HG02970 (cell line): ENCODE measurements at regions not wholly inside any gene's neighbourhood (a gene's known extent, or its start where the extent isn't known, plus 50 kb on each side); places are given as distances from the start of the nearest gene placed in this dataset.

Source experiments
- ATAC-seq: cut with Tn5 transposase; IDR thresholded peaks from one replicate; pipeline ENCODE4 v1.9.1; 2021; ENCODE audit warnings: mild to moderate bottlenecking, moderate library complexity, moderate number of reproducible peaks; ENCODE audit not compliant: unreplicated experiment, low FRiP score

DNA sequence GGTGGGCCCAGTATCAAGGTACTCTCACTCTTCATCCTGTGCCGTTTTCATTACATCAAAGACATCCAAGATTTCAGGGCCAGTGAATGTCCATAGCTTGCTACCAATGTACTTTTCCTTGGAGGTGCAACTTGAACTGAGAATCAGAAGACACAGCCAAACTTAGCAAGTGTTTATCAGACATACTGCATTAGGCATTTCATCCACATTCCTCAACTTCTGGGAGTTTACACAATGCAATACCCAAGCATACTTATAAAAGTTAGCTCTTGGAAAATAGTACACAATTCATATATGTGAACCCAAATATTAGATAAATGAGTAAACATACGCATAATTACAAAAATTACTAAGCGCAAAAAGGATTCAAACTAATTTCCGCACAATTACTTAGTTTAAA is 216.3 kb upstream of the RHOBTB1 start:
- no peak for ATAC-seq

DNA sequence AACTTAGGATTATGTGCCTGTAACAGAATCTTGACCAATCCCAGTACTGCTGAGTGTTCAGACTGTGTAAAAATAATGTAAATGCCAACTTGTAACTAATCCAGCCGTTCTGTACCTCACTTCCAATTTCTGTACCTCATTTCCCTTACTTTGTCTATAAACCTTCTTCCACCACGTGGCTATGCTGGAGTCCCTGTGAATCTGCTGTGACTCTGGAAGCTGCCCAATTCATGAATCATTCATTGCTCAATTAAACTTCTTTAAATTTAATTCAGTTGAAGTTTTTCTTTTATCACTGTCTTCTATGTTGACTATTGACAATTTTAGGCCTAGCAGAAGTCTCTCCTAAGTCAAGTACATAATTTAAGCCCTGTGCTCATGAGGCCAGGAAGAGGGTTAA is 215.3 kb upstream of the RHOBTB1 start:
- ATAC-seq: no peak

DNA sequence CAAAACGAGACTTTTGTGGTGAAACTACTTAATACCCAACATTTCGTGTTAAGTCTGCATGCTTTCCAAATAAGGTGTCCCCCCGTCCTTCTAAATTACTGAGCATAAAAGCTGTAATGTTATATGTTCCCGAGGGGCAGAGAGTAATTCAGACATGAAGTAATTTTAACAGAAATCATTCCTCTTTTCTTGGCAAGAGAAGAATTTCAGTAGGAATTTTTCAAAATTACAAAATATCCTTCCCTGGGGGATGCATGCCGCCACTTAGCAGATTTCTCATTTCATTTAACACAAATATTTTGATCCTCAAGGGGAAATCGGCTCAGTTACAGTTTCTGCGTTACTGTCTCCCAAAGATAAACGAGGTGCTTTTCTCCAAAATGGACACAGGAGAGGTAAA is 213.2 kb upstream of the RHOBTB1 start:
- ATAC-seq: no peak

DNA sequence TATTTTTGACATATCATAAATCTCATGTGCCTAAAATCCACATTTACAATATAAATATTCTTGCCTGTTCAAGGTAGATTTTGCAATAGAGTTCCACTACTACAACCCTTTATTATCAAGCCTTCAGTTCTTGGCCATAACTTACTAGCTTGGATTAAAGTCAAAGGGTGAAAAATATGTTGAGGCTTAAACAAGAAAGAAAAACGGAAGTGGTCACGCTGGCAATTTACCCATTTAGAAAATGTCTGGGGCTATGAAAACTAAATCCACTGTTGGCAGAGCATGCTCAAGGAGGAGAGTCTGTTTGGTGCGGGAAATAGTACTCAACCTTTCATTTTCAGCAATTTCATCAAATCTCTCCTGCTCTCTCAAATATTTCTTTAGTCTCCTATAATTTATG is 209.8 kb upstream of the RHOBTB1 start:
- no peak for ATAC-seq

DNA sequence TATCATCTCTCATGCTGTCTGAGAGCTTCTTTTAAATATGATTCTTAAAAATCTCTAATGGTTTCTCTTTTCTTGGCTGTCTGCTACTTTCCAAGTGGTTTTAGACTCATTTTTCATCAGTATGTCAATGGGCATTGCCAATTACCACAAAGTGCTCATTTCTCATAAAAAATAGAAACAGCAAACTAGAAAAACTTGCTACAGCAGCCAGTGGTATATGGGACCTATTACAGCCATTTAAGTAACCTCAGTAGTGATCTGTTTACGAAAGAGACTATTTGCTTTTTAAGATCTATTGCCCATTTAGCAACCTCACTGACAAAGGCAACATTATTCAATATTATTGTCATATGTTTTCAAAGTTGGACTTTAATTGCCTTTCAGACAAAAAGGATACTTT is 207.1 kb upstream of the RHOBTB1 start:
- no peak for ATAC-seq

DNA sequence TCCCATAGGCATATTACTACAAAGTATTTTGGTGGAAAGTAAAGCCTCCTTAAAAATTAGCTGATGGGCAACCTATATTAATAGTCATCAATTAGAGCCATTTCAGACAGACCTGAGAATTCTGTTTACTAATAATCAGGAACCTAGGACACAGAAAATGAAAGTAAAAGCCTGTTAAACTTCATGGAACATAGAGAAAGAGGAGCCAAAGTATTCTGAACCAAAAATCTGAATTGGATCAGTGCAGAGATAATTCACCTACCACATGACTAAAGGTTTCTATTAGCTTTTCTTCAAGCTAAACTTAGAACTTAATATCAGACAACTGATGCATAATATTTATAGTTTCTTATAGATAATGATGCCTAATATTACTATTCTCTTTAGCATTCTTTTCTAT is 204.5 kb upstream of the RHOBTB1 start:
- no peak for ATAC-seq

DNA sequence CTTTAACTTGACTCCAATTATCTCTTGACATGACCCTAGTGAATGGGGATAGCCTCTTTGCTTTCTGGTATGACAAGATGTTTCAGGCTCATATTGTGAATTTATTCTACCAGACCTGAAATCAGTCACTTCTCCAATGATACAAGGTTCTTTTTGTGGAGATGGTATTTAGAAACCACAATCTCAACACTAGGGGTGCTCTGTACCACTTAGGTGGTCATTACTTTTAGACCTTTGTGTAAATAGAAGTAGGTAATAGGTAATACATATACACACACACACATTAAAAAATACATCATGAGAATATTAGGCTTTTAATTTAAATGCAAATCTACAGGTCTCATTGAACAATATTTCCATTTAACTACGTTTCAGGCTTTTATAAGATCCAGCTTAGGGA is 199.0 kb upstream of the RHOBTB1 start:
- no peak for ATAC-seq

DNA sequence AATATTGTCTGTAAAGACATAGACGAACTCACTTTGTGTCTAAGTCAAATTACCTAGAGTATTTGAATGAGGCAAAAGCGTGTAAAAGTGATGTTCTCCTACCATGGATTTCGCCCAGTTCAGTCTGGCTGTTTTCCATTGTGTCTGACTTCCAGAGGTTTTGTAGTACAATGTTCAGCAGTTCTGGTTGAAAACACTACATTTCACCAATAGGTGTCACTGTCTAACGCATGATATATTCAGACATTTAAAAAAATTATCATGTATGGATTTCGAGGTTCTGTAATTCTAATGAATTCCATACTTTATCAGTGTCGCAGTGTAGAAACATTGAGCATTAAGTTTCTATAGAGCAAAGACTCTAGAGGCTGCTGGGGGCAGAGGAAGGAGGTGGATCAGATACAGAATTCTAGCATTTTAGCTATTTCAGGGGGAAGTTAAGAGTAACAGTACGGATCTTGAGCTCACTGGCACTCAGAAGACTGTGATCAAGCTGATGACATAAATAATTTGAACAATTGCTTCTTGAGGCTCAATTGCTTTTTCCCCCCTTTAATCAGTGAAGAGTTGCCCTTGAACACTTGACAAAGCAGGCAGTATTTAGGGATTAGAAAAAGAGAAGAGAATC is 196.9 kb upstream of the RHOBTB1 start:
- ATAC-seq: no peak

DNA sequence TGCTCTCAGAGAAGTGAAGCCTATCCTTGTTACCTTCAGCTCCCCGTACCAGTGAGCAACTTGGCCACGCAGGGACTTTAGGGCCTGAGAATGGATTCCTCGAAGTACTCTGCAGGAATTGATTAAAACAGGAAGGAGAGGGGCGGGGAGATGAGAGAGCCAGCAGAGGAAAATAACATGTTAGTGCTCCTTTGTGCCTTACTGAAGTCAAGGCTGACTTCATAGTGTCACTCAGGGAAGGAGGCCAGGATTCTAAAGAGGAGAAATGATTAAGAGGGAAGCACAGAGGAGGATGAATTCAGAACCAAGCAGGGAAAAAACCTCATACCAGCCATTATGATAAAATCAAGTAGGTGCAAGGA is 195.6 kb upstream of the RHOBTB1 start:
- no peak for ATAC-seq

DNA sequence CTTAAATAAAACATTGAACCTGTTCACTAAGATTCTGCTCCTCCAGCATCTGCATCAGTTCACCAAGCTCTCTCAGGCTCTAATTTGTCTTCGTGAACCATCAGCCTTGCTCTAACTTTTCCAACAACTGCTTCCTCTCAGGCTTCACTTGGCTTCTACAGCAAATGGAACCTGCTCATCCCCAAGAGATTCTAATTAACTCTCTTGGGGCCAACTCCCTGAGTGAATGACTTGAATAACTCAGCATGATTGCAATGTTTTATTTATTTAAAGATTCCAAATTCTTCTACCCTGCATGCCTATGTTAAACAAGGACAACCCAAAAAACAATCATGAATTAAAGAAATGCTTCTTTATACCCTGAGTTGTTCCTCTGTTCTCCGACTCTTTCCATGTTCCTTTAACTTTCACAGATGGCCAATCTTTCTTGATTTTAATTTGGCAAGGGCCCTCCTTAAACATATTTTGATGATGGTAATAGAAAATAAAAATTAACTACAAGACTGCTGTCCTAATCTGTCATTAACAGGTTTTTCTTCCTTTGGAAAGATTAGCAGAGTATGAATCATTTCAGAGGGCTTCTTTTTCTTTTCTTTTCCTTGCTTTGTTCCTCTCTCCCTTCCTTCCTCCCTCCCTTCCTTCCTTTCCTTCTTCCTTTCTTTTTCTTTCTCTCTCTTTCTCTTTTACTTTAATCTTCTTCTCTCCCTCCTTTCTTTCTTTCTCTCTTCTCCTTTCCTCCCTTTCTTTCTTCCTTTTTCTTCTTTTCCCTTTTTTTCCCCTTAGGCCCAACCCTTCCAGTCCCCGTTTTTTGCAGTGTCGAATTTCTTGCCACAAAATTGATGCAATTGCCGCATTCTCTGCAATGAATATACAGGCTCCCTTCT is 195.0 kb upstream of the RHOBTB1 start:
- no peak for ATAC-seq

DNA sequence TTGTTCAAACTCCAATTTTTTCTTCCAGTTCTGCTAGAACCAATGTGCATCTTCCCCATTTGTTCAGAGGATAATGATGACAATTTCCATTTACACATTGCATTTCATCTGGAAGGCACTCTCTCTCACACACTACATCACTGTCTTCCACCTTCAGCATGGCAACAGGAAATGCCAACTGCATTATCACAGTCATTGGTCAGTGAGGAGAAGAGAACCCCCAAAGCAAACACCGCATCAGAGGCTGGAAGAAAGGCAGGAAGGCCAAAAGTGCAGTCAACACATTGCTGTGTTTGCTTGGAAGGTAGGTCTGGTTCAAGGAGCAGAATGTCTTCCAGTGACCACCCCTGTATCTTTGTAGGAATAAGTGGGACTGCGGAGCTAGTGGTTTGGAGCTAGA is 192.2 kb upstream of the RHOBTB1 start:
- no peak for ATAC-seq

DNA sequence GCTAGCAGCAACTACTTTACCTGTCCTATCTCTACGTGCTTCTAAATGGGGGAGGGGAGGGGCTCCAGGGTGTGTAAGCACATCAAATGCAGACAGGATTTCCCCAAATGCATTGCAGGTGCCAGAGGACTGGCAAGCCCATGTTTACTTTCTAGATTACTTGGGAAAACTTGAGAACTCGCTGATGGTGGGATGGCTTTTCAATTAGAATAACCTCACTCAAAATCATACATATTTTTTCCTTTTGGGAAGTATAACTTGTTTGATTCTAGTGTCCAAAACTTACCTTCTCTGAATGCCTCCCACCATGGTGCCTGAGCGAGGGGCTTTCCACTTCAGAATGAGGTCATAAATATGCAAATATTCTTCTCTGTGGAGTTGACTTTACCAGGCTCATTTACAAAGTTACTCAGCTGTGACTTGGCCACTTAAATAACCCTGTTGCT is 191.3 kb upstream of the RHOBTB1 start:
- peak; percentile 90 for ATAC-seq

DNA sequence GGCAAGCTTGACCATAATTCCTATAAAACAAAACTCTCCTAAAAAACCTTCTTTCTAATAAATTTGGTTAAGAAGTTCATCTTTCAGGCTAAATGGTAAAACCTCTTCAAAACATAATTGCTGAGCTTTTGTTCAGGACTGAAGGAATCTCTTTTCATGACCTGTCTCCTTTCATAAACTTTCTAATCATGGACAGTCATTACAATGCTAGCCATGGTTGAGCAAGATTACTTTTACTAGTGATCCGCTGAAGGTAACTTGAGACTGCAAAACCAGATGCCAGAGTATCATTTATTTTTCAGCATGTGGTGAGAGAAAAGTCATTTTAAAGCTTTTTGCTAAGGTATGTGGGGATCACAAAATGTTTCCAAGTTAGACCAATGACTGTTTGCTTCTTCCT is 186.4 kb upstream of the RHOBTB1 start:
- no peak for ATAC-seq

DNA sequence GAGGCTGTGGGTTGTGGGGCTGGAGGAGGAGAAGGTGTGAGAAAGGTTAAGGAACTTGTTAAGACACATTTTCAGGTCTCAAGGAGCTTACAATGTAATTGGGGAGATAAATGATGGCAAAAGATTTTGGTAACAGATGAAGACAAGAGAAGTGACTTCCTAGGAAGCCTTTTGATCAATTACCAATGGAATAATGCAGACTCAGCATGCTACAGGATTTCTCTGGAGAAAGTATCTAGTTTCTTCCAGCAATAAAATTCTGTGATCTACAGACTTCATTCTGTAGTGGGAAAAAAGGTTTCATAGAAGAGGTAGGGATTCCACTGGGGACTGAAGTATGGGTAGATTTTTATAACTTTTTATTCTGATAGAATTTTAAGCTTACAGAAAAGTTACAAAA is 184.2 kb upstream of the RHOBTB1 start:
- ATAC-seq: no peak

DNA sequence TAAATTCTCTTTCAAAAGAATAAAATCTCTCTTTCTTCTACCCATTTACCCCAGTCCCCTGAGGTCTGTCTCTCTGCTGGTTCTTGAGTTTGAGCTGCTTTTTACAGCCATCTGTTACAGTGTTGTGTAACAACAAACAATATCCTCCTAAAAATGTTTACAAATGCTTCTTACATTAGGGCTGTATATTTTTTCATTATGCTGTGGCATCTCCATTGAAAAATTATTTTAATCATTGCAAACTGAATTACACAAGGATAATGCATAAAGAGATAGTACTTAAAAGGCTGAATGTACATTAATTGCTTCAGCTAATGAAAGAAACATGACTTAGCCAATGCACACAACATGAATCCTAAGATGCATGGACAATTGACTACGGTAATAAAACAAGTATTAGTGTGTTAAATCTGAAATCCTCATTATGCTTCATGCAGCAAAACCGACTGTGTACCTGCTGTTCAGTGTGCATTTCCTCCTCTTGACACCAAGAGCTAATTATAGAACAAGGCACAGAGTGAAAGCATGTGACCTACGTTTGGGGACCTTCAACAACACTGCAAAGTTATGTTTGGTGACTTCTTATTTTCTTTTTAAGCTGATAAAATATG is 181.7 kb upstream of the RHOBTB1 start:
- no peak for ATAC-seq

DNA sequence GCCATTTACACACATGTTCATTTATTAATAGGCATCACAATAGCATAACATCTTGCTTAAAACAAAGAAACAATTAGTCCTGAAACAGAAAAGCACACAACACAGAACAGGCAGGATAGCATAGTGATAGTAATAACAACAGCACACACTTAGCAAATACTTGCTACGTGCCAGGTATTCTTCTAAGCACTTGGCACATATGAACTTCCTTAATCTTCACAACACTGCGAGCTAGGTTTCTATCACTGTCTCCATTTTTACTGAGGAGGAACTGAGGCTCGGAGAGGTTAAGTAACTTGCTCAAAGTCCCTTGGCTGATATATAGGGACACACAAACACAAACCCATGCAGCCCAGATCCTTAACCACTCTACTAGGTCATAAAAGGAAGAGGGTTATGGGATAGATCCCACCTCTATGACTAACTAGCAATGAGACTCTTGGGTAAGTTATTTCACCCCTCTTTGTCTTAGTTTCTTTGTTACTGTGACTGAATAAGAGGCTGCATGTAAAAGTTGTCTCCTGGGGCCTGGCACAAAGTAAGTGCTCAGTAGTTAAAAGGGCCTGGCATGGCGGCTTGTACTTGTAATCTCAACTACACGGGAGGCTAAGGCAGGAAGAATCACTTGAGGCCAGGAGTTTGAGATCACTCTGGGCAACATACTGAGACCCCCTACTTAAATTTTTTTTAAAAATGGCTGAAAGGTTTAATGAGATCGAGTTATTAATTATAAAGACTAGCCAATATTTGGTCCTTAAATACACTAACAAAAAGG is 181.0 kb upstream of the RHOBTB1 start:
- no peak for ATAC-seq

DNA sequence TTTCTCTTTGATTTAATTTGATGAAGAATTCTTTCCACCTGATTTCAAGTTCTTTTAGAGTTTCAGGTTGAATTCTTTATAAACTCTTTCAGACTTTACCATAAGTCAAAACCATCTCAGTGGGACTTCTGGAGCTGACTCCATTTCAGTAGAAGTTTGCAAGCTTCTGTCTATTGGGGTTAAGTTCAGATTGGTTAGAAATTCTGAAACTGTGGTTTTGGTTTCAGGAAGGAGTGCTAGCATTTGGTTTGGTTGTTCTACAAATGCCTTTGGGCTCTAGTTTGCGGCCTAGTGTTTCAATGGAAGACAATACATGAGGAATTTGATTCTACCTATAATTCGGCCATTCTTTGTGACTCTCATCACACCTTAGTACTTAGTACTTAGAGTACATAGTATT is 176.8 kb upstream of the RHOBTB1 start:
- no peak for ATAC-seq

DNA sequence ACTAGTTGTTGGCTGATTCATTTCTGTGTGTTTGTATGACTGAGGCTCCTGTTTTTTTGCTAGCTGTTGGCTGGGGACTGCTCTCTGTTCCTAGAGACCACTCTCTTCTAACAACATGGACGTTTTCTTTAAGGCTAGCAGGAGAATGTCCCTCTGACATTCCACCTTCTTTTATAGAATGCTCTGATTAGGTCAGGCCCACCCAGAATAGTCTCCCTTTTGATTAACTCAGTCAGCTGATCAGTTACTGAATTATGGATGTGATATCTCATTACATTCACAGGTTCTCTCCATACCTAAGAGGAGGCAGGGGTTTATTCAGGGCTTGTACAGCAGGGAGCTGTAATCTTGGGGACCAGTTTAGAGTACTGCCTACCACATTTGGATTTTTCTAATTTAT is 175.6 kb upstream of the RHOBTB1 start:
- ATAC-seq: no peak

DNA sequence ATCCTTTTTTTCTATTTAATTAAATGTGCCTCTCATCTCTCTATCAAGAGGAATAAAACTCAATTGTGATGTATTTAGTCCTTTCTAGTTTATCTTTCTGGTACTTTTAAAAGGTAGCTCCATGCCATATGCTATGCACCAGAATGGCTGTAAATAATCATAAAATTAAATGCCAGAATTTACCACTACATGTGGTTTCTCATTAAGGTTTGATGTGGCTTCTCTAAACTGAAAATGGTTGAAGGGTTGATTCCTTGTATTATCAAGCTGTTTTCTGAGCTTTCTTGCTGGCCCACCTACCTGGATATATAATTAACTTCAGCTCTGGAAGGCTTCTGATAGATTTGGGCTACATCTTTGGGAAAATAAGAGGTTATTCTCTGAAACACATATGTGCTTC is 171.9 kb upstream of the RHOBTB1 start:
- no peak for ATAC-seq

DNA sequence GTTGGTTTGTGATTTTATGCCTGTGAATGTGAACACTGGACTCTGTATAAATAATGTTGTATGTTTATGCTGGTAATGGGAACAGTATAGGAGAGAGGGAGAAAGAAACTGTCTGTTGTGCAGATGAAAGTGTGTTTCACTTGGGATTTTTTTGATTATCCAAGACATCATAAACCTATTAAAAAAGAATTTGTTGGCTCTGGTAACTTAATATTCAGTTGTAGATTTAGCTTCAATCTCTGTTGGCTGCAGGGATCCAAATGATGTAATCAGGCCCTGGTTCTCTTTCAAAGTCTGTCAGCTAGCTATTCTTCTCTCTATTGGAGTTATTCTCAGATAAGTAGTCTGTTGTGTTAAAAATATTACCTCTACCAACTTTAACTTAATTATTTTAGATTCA is 168.8 kb upstream of the RHOBTB1 start:
- ATAC-seq: no peak

DNA sequence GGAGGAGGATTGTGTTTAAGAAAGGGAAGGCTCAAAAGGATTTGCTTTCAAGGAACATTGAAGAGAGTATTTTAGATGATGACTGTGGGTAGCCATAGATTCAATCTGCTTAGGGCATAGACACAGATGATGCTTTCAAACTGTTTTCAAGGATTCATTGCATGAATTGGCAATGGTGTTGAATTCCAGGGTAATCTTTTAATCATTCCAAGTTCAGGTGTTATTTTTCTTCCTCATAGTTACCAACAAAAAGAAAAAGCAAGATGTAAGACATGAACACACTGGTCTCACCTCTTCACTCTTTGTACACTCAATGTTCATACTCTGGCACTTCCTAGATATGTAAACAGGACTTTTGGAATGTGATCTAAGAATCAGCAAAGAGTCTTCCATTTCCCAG is 167.0 kb upstream of the RHOBTB1 start:
- no peak for ATAC-seq
